ELR (cell line): ENCODE measurements at regions not wholly inside any gene's neighbourhood (a gene's known extent, or its start where the extent isn't known, plus 50 kb on each side); places are given as distances from the start of the nearest gene placed in this dataset.
"Not testable (repeated sequence)": the region's sequence is repeated elsewhere in the genome, so short reads cannot be mapped to it uniquely, and the experiment has no call there.

Source experiments
- DNase-seq: peaks from one replicate; pipeline ENCODE4 v3.0.0-alpha.2; 2015; ENCODE audit warnings: low read depth

DNA sequence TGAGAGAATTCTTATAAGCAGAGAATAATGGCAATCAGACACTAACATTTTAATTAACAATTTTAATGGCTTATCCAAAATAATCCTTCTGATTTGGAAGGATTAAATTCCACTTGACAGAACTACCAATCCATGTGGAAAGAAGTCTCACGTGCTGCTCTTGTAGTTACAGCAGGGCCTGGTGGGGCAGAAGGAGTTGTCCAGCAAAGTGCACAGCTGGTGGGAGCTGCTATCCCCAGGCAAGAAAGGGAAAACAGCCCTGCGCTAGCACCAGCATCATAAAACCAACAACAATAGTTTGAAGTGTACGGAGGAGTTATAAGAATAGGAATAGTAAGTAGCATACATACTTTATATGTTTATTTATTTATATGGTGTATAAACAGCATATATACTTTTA lies 127.4 kb upstream of the TRIM2 start:
- DNase-seq: no peak

DNA sequence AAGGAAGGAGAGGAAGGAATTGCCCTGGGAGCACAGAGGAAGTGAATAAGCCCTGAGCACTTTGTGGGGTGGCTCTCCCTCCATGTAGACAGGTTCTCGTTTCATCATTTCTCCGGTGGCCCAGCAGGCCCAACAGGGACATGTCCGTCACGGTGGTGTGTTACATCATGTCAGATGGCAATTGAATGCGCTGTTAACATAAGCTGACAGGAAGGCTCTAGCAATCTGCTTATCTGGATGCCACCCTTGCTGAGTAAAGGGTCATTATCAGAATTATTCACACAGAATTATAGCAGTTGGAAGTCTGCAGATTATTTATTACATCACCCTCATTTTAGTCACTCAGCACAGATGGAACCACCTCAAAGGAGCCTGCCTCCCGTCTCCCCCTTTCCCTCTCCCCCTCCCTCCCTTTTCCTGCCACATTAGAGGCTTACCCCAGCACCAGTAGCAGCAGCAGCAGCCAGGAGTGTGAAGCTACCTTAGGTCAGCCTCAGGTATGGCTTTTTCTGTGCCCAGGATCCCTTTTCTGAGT lies 124.3 kb upstream of the TRIM2 start:
- DNase-seq: no peak

DNA sequence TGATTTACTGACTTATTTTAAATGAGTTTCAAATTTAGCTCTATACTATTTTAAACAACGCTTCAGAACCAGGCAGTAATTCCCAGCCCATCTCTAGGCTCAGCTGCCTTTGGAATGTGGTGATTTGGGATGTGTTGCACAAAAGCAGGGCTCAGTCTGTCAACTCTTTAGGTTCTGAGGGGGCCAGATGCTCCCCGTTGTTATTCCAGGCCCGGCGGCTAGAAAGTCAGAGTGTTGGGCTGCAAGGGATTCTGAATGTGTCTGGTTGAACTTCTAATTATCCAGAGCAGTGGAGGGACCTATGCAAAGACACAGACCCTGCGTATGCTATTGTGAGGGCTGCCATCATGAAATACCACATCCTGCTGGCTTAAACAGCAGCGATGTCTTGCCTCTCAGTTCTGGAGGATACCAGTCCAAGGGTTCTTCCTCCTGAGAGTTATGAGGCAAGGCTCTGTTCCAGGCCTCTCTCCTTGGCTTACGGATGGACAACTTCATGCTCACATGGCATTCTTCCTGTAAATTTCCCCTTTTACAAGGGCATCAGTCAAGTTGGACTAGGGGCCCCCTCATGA lies 123.2 kb upstream of the TRIM2 start:
- DNase-seq: no peak

DNA sequence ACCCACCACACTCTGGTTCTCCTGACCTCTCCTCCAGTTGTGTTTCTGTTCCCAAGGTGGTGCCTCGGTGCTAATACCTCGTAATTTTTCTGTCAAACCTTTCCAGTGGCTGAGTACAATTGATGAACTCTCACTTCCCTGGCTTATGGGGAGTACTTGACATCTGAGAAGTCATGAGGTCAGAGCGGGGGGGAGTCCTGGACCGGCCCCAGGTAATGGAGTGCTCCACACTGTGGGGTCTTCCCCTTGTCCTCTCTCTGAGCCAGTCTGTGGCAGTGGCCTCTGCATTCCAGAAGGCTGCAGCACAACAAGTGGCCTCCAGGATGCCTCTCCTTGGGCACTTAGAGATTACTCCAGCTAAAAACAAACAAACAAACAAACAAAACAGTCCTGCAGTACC lies 122.5 kb upstream of the TRIM2 start:
- no peak for DNase-seq

DNA sequence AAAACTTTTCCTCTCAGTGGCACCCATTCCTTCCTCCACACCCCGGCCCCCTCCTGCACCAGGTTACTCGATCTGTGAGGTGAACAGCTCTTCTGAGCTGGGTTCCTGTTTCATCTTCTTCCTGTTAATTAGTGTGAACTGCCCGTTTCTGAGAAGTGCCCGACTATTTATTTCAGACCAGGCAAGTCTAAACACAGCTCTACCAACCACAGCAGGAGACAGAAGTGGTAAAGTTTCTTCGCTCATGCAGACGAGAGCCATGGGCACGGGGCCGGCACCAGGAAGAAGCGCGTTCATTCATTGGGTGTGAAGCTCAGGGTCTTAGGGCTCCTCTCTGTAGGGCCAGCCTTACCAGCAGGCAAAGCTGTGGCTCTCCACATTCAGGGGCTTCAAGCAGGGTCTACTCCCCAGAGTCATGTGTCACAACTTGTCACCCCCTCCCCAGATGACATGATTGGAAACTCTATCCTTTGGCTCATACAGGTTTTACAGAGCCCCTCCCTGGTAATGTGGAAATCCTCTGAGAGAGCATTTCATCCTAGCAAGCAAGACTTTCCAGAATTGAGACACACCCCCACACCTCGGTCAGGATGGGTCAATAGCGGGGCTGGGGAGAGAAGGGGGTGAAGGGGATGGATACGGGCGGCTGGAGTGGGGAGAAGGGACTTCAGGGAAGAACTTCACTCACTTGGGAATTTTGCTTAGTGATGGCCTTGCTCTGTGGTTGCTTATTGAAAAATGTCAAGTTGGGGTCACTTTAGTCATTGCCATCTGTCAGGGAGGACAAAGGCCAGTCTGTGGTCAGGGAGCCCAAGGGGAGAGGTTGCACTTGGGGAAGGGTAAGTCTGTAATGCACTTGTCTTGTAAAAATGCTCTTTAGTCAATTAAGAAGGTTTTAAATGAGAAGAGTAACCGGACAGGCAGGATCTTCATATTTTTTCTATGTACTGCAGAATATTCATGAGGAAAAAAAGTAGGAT lies 121.6 kb upstream of the TRIM2 start:
- DNase-seq: no peak

DNA sequence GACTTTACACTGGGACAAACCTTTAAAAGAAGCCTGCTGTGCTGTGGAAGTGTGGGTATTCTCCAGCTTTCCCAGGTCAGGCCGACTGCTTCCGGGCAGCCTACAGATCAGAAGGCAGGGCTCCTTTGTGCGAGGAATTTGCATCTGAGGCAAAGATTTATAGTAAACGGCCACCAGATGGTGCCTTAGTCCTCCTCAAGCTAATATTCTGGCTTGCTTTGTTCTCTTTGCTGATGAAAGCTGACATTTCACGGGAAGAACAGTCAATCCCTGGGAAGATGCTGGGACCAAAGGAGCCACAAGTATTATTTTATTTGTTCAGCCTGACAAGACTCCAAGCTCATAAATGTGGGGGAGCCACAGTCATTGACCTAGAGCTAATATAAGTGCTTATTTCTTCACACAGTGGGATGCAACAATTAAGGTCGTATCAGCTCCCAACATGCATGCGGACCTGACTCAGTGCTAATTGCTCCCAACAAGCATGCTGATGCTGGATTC lies 120.7 kb upstream of the TRIM2 start:
- DNase-seq: peak; percentile 82

DNA sequence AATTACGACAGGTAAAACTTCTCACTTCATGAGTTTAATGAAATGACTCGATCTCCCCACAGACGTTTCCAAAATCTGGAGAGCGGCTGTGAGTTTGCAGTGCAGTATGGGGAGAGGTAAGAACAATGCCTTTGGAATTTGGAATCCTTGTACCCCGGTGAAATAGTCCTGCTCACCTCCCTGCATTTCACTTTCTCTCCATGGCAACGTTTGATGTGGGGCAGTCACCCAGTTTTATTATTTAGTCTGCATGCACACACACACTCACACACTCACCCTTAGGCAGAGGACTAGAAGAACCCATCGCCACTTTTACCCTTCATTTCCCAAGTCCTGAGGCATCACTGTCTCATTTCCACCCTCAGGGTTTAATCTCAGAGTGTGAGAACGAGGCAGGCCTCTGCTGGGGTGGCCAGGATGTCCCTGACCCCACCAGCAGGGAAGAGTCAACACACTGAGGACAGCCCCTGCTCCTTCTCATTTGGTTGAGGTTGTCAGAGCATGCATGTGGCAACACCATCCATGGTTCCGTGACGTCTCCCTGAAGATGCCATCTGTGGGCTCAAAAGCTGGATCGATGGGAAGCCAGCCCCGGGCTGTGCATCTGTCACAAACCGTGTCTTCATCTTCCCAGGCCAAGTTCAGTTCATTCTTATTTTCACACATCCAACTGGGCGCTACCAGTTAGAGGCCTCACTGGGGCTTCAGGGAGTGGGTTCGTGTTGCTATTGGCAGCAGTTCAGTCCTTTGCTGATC lies 119.8 kb upstream of the TRIM2 start:
- DNase-seq: no peak

DNA sequence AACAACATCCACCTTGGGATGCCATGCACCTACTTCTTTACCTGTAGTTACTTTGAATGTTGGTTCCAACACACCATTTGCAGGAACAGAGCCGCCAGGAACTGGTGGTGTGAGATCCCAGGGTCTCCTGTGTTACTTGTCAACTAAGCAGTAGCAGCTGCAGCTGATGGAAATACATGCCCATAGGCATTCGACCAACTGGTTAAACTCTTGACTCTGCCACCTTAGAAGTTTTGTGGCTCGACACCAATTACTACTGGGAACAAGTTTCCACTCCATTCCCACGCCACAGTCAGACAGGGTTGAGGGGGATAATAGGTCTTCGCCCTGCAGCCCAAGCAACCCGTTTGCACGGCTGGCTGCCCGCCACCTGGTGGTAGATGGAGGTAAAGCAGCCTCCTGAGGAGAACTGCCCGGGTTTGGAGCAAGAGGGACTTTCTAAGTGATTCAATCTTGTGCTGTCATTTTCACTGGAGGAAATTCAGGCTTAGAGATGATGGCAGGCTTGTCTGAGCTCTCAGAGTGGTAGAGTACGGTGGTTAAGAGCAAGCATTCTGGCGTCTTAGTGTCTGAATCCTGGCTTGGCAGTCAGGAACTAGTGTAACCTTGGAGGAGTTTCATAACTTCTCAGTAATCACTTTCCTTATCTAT lies 119.1 kb upstream of the TRIM2 start:
- DNase-seq: peak; percentile 63

DNA sequence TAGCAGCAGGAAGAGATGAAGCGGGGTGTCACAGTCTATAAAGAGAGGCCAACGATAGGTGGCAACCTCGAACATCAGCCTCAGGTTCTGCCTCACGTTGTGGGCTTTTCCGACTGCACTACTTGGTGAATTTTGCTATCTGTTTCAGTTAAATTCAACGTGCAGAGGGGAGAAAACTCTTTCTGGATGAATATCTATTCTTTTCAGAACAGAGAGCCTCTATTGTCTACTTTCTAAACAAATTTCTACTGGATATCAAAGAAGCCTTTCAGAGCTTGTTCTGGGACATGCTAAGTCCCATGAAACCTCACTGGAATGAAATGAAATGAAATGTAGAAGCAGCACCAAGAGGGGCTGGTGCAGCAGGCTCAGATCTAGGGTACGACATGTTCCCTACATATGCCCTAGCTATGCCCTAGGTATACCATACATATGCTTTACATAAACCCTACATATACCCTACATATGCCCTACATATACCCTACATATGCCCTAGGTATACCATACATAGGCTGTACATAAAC lies 116.5 kb upstream of the TRIM2 start:
- no peak for DNase-seq

DNA sequence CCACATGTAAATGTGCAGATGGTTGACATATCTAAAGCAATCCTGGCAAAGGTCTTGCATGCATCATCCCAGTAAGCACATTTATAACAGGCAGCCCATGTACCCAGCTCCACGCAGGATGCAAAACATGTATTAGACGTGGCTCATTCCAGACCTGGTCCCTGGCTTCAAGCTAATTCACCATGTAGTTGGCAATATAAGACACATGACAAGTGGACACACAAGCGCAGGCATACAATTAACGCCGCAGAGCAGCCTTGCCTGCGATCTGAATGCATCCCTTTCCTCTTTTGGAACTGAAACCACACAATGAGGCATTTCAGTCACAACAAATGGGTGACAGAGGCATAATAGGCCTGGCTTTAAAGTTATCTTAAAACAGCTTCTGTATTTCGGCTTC lies 114.5 kb upstream of the TRIM2 start:
- no peak for DNase-seq

DNA sequence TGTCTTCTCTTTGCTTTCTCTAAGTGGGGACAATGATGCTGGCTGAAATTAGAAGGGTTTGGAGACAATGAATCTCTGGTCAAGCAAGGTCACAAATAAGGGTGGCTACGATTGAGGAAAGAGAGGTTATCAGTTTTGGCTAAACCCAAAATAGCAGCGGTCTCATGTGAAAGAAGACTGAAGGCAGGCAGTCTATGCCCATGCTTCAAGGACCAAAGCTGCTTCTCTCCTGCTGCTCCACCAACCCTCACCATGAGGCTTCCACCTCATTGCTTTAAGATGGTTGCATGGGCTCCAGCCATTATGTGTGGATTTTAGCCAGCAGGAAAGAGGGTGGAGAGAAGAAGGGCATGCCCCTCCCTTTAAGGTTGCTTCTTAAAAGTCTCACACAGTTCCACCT lies 114.1 kb upstream of the TRIM2 start:
- no peak for DNase-seq

DNA sequence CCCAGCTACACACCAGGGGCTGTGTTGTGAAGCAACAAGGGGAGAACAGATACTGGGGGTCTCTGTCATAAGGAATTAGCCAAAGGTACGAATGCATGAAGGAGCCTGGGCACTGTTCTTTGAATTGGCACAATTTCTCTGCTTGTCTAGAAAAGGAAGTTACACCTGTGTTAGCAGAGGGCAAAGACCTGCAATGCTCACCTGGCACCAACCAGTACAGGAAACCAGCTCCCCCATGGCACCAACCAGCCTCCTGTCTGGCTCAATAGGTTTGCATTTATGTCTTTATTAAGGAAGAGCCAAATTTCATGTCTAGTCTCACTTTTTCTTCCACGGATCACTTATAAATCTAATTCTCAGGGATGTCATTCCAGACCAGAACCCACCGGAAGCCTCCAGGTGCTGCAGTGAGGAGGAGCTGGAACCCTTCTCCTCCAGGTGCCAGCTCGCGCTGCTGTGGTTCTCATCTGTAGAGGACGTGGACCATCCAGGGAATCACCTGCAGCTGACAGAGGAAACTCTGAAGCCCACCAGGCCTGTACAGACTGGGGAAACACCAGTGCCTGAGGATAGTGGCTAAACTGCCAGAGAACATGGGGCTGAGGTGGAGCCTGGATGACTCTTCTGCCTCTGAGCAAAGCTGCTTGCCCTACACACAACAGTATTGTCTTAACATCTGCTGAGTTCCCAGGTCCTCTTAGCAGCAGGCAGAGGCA lies 113.4 kb upstream of the TRIM2 start:
- DNase-seq: no peak

DNA sequence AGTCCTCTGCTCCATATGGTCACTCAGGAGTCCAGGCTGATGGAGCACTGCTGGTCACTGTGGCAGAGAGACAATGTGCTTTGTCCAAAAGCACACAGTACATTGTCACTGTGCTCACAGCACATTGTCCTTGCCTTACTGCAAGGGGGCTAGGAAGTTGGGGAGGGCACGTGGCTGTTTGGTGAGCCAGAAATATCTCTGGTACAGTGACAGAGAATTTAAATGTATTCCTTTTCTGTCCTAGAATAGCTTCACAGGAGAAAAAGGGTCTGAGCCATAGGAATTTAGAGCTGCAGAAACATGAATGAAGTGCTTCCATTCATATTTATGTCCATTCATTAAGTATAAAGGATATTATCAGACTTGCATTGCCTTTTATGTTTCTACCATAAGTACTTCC lies 110.8 kb upstream of the TRIM2 start:
- DNase-seq: no peak

DNA sequence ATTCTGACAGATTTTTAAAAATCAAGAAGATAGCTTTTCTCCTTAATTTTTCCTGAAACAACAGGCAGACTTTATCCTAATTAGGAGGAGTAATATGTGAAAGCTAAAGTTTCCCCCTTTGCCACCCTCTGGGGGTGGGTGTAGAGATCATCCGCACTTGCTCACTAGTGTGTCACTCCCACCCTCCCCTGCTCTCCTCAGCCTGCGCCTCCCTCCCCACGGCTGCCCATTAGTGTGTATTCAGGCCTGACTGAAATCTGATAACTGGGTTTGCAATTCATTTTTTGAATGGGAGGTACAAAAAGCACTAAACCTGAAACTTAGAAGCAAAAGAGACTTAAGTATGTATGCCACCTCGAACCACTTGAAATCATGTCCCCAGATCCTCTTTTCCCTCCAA lies 110.4 kb upstream of the TRIM2 start:
- no peak for DNase-seq

DNA sequence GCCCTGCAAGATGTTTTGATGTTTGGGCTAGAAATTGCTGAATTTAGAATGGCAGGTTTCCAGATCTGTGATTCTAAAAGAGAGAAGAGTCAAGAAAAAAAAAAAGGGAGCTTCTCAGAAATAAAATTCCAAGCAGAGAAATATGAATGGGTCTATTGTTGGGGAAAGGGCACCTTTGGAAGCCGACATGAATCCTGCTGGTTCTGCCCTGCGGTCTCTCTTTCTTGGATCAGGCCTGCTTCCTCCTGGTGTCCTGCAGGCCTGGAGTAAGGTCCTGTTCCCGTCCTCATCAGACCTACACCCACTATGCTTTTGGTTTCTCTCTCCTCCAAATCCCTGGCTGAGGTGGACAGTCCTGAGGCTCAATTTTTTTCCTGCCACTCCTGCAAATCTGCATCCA lies 109.8 kb upstream of the TRIM2 start:
- no peak for DNase-seq

DNA sequence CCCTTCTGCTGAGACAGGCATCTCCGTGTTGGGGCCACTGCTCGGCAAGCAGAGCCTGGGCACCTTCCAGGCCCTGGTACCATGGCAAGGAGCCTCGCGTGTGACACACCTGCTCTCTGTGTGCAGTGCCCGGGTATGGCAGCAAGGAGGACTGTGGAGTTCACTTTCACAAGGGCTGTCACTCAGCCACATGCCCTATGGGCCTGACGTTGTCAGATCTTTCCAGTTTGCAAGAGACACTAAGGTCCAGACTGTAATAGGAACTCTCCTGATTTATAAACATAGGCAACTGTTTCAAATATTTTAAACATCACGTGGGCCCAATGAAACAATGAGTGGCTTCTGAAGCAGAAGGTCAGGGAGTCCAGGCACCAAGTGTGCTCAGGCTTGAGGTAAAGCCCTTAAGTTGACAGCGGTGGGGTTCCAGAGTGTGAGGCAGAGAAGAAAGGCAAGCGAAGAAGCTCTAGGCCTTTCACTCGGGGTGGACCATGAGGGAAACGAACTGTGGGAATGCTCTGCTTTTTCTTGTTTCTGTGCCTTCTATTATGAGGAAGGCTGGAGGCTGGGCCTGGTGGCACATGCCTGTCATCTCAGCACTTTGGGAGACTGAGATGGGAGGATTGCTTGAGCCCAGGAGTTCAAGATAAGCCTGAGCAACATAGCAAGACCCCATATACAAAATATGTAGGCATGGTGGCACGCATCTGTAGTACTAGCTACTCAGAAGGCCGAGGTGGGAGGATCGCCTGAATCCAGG lies 108.6 kb upstream of the TRIM2 start:
- no peak for DNase-seq

DNA sequence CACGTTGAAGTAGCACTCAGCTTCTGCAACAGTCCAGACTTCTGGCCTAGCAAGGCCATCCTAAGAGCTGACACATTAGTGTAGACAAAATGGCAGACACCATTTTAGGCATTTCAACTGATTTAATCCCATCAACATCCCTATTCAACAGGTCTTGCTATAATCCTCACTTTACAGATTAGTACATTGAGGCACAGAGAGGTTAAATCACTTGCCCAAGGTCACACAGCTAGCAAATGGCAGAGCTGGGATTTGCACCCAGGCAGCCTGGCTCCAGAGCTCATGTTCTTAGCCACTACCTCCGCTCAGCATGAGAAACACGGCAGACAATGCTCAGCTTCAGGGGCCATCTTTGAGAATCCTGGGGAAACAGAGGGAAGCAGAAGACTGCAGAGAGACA lies 107.9 kb upstream of the TRIM2 start:
- DNase-seq: no peak

DNA sequence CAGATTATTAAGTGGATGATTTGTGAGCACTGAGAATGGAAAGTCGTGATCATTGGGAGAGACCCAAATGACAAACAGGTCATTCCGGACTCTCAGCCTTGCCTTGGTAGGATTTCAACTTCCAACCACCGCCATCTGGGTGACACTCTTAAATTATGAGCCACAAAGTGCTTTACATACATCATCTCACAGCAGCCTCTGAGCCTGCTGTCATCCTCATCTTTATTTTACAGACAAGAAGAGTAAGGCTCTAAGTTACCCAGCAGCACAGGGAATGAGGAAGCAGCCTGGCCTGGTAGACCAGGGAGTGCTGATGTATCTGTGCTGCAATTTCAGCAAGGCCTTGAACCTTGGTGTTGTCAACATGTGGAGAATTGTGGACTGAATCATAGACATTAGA lies 105.8 kb upstream of the TRIM2 start:
- no peak for DNase-seq

DNA sequence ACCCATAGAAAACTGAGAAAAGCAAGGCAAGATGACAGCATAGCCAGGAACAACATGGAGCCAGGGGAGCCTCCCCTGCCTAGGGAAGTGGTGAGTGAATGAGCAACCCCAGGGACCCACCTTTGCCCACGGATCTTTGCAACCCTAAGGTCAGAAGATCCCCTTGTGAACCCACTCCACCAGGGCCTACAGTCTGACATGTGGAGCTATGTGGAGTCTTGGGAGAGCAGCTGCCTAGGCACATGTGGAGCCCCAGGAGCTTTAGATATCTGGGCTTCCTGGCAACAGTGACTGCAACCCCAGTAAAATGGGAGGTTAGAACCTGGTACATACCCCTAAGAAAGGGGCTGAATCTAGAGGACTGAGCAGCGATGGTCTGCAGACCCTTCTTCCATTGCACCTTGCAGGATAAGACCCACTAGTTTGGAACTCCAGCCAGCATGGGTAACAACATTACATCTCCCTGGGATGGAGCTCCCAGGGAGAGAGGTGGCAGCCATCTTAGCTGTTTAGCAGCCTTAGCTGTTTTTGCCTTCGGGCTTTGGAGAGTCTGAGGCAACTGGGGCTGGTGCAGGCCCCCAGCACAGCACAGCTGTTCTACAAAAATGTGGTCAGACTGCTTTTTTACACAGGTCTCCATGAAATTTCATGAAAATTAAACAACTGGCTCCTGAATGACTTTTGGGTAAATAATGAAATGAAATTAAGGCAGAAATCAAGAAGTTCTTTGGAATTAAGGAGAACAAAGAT lies 104.7 kb upstream of the TRIM2 start:
- no peak for DNase-seq

DNA sequence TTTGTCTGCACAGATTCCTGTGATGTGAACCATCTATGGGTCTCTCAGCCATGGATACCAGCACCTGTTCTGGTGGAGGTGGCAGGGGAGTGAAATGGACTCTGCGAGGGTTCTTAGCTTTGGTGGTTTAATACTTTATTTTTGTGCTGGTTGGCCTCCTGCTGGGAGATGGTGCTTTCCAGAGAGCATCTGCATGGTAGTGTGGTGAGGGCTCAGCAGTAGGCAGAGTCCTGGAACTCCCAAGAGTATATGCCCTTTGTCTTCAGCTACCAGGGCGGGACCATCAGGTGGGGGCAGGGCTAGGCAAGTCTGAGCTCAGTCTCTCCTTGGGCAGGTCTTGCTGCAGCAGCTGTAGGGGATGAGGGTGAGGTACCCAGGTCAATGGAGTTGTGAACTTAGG lies 97.5 kb upstream of the TRIM2 start:
- not testable (repeated sequence) for DNase-seq
